ENCODE measurements at regions not wholly inside any gene's neighbourhood (a gene's known extent, or its start where the extent isn't known, plus 50 kb on each side); places are given as distances from the start of the nearest gene placed in this dataset.

DNA sequence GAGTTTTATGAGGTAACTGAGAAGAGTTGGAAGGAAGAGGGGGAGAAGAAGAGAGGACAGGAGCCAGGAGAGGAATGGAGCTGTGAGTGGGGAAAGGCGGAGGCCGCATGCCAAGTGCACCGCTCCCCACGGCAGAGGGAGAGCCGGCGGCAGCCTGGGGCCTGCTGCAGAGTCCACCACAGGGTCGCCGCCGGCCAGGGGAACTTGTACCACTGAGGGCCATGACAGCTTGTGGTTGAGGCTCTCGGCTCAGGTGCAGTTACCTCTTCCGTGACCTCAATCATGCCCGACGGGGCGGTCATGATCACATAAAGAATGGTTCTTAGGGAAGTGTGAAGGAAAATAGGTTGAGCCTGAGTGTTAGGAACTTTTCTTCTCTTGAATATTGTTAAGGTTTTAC is 325.0 kb downstream of the SNAPC1 start:
- DNase-seq (ENCODE audit: low spot score) = no peak

DNA sequence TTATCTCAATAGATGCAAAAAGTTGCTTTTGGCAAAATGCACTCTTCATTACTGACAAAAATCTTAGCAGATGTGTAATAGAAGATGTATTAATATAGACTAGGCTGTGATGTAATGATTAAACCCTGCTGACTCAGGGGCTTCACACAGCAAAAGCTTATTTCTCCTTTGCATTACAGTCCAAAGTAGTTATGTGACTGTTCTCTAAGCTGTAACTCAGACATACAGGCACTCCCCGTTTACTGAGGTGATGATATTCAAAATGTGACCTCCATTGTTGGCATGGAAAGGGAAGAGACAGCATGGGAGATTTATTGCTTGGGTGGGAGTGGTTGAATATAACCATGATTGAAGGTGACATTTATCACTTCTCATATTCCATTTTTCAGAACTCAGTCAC is 331.5 kb downstream of the SNAPC1 start:
- DNase-seq (ENCODE audit: low spot score) = no peak

DNA sequence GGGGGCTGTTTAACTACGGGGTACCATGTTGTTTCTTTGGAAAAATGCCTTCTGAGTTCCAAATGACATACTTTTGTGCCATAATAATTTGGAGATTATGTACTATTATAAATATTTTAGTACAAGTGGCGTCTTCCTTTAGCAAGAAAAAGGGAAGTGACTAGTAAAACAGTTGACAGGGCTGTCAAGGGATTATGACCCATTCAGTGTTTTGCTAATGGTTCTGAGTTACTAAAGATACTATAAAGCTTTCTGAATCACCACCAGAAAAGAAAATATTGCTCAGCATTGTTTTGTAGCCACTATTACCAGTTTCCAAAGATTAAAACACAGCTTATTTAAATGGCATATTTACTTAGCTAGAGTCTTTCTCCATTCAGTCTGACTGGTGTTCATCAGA is 334.9 kb downstream of the SNAPC1 start:
- no peak for DNase-seq (ENCODE audit: low spot score)

DNA sequence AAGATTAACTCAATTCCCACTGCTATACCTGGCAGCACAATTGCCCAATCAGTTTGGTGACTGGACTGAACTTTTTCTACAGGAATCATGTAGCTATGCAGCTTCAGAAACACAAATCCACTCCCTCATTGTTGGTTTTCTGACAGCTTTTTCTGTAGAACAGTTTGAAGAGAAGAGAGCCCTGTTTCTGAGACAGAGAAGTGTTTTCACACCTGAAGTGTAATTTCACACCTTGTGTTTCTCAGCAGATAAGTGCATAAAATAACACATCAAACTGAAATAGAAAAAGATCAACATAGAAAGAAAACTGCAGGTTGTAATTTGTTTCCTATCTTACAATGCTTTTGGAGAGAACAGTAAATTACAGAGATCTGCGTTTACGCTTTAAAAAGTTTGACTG is 335.6 kb downstream of the SNAPC1 start:
- no peak for DNase-seq (ENCODE audit: low spot score)

DNA sequence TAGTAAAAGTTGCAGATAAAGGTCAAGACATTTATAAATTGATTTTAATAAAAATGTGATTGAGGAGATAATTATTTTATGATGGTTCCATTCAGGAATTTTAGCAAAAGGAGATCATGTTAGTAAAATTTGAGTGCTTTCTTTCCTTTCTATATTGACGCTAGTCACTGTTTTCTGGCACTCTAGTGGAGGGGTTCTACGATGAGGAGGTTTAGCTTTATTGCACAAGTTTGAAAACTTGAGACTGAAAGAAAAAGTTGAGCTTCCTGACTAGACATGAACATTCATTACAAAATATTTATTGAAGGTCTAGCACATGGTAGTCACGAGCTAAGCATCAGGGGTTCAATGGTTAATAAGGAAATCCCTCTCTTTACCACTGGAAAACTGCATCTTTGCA is 336.1 kb downstream of the SNAPC1 start:
- DNase-seq (ENCODE audit: low spot score) = no peak

DNA sequence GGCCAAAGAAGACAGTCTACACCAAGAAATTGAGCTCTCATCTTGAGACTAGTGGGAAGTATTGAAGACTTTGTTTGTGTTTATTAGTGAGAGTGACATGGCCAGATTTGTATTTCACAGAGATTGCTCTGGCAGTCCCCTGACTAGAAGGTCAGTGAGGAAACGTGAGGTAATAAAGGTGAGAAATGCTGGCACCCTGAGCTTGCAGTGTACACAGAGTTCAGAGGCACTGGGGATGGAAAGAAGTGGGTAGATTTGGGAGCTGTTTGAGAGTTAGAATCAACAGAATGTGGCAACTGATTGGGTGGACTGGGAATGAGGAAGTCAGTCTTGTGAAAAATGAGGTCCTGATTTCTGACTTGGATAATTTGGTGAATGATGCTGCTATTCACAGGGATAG is 336.9 kb downstream of the SNAPC1 start:
- DNase-seq (ENCODE audit: low spot score) = no peak

DNA sequence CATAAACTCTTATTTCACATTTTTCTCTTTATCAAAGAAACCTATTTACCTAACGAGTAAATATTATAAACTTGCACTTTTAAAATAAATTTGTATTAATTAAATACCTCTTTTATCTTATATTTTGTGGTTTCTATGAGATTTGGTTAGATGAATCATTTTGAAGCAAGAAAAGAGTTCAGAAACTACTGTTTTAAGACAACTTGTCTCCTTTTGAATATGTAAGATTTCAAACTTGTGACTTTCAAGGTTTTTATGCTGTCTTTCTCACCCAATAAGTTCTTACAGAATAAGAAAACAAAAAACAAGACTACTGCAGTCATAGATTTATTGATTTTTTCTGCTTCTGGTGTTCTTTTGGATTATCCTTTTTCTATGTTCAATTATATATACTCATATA is 339.0 kb downstream of the SNAPC1 start:
- no peak for DNase-seq (ENCODE audit: low spot score)

DNA sequence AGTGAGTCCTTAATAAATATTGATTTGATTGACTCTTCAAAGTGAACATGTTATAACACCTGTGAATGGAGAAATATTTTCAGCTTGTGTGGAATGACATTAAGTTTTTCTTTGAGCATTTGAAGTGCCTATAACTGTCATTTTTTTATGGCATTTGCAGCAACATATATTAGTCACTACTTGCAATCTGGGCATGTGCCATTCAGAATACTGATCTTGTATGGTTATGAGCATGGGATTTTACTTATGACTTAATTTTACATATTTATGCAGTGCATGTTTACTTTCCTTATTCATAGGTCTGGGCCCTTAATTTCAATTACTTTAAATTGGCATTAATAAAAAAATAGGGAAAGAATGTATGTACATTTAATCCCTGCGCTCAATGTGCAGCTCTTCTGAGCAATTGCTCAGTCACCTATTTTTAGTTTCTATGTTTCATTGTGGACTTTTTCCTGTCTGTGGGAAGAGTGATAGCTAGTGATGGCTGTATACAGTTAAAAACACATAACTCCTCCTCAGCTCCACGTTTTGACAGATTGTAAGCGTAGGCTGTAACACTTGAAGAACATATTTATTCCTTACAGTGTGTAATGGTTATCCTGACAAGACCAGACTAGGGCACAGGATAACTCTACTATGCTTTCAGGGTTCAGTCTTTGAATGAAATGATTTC is 339.6 kb downstream of the SNAPC1 start:
- DNase-seq (ENCODE audit: low spot score) = no peak

DNA sequence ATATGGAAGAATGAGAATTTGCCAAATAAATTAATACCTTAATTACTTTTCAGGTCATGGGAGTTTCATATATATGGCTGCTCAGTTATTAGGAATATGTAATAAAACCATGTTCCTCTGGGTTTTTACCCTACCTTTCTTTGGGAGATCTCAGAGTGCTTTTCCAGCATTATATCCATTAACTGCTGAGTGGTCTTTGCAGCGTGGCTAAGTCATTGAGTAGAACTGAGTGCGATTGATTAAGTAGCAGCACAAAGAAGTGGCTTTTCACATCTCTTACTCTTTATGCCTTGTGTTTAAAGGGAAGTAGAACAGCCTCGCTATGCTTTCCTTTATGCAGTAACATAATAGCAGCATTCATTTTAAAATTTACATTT is 340.1 kb downstream of the SNAPC1 start:
- no peak for DNase-seq (ENCODE audit: low spot score)

DNA sequence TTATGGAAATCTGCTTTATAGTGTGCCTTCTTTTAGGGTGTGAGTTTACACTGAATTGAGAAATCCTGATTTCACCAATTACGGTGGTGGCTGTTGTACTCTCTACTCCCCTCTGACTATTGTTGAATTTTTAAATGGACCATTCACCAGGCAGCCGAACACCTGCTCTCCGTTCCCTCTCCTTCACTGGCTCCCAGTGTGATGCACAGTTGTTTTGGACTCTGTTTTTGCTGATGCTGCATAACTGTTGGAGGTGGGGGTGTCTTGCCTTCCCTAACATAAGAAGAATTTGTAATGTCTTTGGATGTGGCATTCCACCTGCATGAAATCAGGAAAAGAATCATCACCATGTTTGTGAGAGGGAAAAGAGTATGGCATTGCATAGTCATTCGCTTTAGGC is 341.2 kb downstream of the SNAPC1 start:
- no peak for DNase-seq (ENCODE audit: low spot score)

DNA sequence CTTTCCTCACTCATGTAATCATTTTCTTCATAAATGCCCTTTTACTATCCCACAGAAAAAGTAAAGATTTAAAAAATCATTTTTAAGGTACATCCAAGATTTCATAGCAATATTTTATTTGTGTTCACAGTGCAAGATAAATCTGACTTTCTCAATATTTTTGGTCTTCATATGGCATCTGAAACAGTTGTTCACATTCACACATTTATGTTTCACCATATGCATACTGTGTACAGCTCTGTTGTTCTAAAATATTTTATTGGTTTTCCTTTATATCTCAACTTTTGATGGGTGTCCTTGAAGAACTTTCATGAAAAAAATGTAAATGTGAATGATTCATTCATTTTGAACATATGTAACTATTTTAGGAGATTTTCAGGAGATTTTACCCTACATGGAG is 348.7 kb downstream of the SNAPC1 start:
- no peak for DNase-seq (ENCODE audit: low spot score)

DNA sequence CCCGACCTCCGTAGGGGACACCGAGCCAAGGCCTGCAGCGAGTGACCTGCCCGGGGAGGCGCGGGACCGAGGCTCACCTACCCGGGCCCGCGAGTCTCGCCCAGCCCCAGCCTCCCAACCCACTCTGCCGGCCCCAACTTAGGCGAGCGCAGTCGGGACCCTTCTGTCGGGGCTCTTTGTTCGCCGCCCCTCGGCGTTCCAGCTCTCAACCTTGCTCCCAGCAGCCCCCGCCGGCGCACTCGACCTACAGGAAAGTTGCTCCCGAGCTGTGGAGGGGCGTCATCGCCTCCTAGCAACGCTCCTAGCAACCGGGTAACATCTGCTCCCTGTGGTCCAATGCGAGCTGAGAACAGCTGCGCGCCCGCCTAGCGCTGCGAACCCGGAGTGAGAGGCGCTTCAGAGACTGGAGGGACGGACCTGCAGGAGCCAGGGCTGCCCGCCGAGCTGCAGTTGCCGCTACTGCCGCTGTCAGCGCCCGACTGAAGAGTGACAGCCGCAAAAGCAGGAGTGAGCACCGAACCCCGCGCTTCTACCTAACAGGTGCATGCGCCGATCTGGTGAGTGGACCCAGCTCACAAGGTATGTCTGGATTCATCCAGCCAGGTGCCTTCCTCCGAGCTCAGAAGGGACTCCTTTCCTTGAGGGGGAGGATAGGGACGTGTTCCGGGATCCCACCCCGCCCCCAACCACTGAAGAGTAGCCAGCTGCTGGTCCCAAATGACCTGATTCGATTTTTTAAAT is 355.0 kb downstream of the SNAPC1 start:
- DNase-seq (ENCODE audit: low spot score) = peak; percentile 35

DNA sequence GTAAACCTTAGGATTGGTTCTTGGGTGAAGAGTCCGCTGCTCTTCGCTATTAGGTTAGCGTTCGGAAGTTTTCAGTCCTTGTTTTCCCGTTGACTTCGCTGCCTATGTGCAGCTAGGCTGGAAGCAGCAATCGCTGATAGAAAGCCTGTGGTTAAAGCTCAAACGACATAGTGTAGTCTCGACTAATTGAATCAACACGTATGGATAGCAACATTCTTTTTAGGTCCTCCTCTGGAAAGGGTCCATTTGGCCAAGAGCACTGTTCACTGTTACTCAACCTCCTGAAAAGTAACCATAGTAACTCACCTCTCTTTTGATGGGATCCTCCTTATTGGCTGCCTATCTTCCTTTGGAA is 355.5 kb downstream of the SNAPC1 start:
- DNase-seq (ENCODE audit: low spot score) = no peak

DNA sequence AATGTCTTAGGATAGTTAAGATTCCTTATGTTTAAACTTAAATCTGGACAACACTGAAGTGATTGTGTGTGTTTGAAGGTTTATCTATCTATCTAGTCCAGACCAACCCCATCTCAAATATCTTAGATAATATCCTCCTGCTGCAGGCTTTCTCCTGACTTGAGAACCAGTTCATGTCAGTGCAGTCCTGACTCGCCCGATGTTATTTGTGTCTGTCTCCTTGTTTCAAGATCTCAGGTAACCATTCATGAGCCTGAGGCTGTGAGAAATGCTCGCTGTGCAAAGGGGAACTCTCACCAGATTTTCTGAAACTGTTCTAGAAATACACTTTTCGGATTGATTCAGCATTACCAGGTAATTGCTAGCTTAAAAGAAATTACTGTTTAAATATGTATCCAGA is 356.2 kb downstream of the SNAPC1 start:
- DNase-seq (ENCODE audit: low spot score) = no peak

DNA sequence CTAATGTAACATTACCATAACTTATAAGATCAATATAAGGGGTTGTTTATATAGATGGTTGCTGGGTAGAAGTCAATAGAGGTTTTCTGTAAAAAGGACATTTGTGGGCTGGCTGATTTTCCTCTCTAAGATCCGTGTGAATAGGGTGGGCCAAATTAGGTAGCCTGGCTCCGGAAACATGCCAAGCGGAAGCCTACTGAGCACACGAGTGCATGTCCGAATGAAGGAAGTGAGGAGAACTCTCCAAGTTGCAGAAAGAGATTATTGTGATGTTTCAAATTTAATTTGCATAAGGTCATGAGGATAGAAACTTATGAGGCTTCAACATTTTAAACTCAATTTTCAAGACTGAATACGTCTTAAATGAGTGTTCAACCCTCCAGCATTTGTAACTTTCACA is 356.7 kb downstream of the SNAPC1 start:
- DNase-seq (ENCODE audit: low spot score) = no peak

DNA sequence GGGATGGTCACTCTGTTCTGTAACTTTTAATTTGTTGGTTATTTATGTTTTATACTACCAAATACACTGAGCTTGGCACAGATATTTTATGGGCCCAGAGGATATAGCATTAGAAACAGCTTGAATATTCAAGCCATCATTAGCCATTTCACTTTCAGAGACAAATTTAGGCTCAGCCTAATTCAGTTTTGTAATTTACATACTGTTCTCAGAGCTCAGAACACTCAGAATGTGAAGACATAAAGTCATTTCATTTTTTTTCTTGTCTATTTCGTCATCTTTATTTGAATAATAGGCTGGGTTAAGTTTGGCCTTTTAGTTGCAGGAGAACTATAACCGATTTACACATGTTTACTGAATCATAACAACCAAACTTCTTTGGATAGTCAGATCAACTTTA is 361.7 kb downstream of the SNAPC1 start:
- DNase-seq (ENCODE audit: low spot score) = no peak

DNA sequence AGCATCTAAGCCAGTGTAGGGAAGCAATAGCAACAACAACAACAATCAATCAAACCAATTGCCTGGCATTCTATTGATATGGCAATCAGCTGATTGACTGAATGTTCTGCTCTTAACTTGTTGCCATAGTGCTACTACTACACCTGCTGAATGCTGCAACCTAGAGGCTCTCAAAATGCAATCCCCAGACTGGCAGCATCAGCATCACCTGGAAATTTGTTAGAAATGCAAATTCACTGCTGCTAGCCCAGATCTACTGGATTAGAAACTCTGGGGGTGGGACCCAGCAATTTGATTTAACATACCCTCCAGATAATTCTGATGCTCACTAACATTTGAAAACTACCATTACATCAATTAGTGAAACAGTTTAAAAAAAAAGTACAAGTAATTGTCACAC is 363.6 kb downstream of the SNAPC1 start:
- no peak for DNase-seq (ENCODE audit: low spot score)

DNA sequence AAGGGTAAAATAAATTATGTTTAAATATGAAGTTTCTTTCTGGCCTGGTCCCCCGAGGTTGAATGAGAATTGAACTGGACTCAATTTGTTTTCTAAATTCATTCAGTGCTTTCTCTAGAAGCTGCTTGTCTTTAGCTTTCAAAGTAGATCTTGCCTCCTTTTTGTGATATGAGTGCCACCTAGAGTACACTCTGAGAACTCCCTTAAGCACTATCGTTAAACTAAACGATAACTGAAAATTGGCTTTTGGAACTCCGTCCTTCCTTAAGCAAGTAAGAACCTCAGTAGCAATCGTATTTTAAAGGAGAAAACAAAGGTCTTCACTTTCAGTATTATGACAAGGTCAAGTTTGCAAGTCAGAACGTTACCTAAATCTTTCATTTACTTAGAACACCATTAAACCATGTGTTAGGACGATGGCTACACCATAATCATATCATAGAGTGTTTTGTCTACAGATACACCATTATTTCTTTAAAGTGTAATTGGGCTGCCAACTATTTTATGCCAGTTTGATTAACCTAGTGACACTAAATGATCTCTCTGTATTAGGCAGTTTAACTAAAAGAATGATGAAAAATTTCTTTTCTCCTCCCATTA is 364.8 kb downstream of the SNAPC1 start:
- DNase-seq (ENCODE audit: low spot score) = peak; percentile 31

DNA sequence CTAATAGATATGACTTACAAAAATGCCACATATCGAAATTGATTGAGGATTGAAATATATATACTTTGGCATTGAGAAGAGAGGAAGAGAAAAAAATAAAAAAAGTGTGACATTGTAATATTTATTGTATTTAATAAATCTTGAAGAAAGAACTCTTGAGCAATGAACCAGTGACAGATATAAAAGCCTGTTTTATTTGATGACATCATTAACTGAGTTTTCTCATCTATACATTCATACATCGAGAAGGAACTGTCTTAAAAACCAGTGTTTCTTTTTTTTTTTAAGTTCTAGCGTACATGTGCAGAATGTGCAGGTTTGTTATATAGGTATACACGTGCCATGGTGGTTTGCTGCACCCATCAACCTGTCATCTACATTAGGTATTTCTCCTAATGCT is 368.2 kb downstream of the SNAPC1 start:
- no peak for DNase-seq (ENCODE audit: low spot score)

DNA sequence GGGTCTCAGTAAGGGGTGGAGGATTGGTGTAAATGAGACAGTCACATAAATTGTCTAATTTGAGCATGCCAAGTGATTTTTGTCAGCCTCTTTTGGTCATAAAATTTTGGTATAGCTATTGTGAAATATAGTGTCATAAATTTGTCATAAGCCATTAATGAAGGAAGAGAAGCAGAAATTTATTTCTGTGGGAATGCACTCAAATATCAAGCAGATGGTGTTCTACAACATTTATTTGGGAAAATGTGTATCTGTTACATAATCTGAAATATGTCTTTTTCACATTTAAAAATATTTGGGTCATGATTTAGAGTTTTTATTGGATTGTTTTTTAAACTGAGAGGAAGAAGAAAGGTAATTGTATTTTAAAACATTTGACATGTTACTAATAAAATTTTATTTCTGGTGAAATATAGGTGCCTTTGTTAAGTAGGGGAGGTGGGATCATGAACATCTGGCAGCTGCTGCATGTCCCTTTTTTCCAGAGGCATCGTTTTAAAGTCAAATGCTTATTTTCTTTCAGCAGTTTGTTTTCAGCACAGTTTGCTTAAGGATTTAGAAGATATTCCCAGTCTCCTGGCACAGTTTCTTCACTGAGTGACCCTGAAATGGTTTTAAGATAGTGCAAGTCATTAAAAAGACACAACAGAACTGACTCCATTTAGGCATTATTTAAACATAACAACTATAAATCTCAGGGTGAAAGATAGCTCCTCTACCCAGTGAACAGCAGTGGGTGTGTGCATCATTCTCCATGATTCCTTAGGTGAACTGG is 371.7 kb downstream of the SNAPC1 start:
- no peak for DNase-seq (ENCODE audit: low spot score)

DNA sequence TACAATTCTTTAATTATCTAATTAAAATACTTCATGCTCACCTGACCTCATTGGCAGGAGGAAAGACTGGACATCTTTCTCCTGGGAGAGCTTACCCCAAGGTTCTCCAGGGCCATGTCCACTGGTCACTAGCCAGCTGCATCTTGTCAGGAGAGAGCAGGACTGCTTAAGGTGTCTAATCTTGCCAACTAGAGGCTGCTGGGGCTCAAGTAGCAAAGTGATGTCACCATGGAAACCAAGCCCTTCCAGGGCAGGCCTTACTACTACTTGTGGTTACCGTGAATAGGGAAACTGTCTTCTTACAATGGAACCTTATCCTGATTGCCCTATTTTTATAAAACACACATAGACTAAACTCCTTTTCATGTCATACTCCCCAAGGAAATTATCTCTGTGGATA is 376.4 kb downstream of the SNAPC1 start:
- DNase-seq (ENCODE audit: low spot score) = no peak

DNA sequence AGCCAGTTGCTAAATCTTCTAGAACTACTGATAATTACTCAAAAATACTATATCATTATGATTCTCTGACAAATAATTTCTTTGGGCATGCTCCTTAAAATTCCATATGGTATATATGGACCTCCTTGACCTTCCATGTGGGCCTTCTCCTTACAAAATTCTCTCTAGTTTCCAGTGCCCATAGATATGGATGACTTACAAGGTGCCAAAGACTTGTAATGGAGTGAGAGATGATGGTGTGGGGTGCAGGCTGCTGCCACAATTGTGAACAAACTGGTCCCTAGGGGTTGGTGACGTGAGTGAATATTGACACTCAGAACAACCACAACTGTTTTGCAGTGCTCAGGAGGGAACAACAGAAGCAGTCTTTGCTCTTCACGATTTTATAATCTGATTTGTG is 378.9 kb downstream of the SNAPC1 start:
- no peak for DNase-seq (ENCODE audit: low spot score)

DNA sequence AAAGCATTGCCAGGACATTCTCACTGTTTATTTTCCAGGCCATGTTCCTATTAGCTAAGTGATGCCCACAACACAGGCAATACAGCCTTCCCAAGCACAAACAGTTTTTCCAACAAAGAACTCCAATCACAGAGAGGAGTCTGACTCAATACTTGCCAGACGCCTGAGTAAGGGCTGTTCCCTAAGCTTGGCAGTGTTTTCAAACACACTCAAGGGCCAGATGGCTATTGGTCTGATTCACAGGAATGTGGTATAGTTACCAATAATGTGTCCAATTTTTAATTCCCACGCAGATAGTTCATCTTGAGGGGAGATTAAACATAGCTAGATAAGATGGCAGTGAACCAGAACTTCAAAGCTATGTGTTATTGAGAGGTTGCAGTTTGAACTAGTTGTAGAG is 381.0 kb downstream of the SNAPC1 start:
- DNase-seq (ENCODE audit: low spot score) = no peak
